Right cardiac atrium (tissue), 5 donors: ENCODE measurements at regions not wholly inside any gene's neighbourhood (a gene's known extent, or its start where the extent isn't known, plus 50 kb on each side); places are given as distances from the start of the nearest gene placed in this dataset.

Source experiments
- ATAC-seq, 2 donors: fragments of 200-7000 bp; cut with Tn5 transposase; one replicate each; pipeline versions ENCODE4 v1.8.0 to v1.9.1; 2020; ENCODE audit warnings: moderate library complexity in 2 of 2, mild to moderate bottlenecking in 1 of 2
- DNase-seq, 3 donors: peaks; one replicate each; pipeline ENCODE4 v3.0.0-alpha.2; 2020
- H3K27ac ChIP-seq: one replicate; pipeline ENCODE4 v1.5.1; 2013; ENCODE audit warnings: mild to moderate bottlenecking, low read length, control low read depth, moderate library complexity
- H3K27me3 ChIP-seq: one replicate; pipeline ENCODE4 v1.6.1; 2013; ENCODE audit not compliant: control insufficient read depth, insufficient read depth
- H3K4me1 ChIP-seq: one replicate; pipeline ENCODE4 v1.6.1; 2013; ENCODE audit warnings: low read length; ENCODE audit not compliant: control insufficient read depth, insufficient read depth
- H3K4me3 ChIP-seq: one replicate; pipeline ENCODE4 v1.5.1; 2013; ENCODE audit warnings: low read length, control low read depth
- H3K9me3 ChIP-seq: one replicate; pipeline ENCODE4 v1.6.1; 2013; ENCODE audit warnings: low read length; ENCODE audit not compliant: control insufficient read depth
- WGBS: extraction: QIAGEN DNeasy Blood & Tissue Kit; methylation state at CpG from one replicate; pipeline ENCODE4 v1.1.7; 2013; 5-methylcytosine and 5-hydroxymethylcytosine counted together
- intact Hi-C, 4 donors: fragments of 100-400 bp; cut with DNase I; formaldehyde crosslinking; loops; one replicate each; pipeline versions ENCODE4 v1.11.0 to v1.14.0; 2022 to 2023
- donor health status: healthy with polysubstance abuse.
- donor health status: DM: no; HTN: yes; CAD: no.
- donor health status: DM: no; HTN: no; CAD: no.
- donor health status: DM: no; HTN: yes; CAD: no; lungs with severe emphysema.
- donor health status: DM: yes; HTN: yes; CAD: no.

GRCh38 chr4:116073051-116073450 lies 959.6 kb upstream of the NDST4 start:
- Histone ChIP-seq H3K4me3 (no peak overlapping the region), H3K9me3 (no peaks in the 10 kb centered on the region), H3K27me3 (no peaks in the 10 kb centered on the region), H3K27ac (no peak overlapping the region), H3K4me1 (no peaks in the 10 kb centered on the region)
- ATAC-seq: no peak
- intact Hi-C loops: no loop called here
- no peak for DNase-seq
- WGBS: 81% methylated on average over 1 of the region's 1 CpG

- intact Hi-C loops: no loop called here
- H3K4me3 ChIP-seq: no peak overlapping the region
- DNase-seq: no peak
- H3K4me1 ChIP-seq: no peaks in the 10 kb centered on the region
- no peak for ATAC-seq
- H3K27me3 ChIP-seq: no peaks in the 10 kb centered on the region
- no peaks in the 10 kb centered on the region for H3K9me3 ChIP-seq
- H3K27ac ChIP-seq: no peak overlapping the region
Measured at GRCh38 chr4:116070283-116070682, 956.9 kb upstream of the NDST4 start.

- WGBS: 43% methylated on average over 5 of the region's 5 CpGs
- Histone ChIP-seq H3K4me1 (no peaks in the 10 kb centered on the region), H3K9me3 (no peaks in the 10 kb centered on the region), H3K27ac (no peak overlapping the region), H3K4me3 (no peak overlapping the region), H3K27me3 (no peaks in the 10 kb centered on the region)
- intact Hi-C loops: no loop called here
- ATAC-seq (no peak), DNase-seq (no peak)
Measured at GRCh38 chr4:116066711-116067245, 953.4 kb upstream of the NDST4 start.

GRCh38 chr4:116064331-116064730 lies 950.9 kb upstream of the NDST4 start:
- intact Hi-C loops: no loop called here
- Histone ChIP-seq H3K4me1 (no peaks in the 10 kb centered on the region), H3K9me3 (no peaks in the 10 kb centered on the region), H3K4me3 (no peak overlapping the region), H3K27ac (no peak overlapping the region), H3K27me3 (no peaks in the 10 kb centered on the region)
- ATAC-seq: no peak
- DNase-seq: no peak
- WGBS: 86% methylated on average over 2 of the region's 2 CpGs

GRCh38 chr4:116059361-116059760 lies 945.9 kb upstream of the NDST4 start:
- H3K4me3 ChIP-seq: no peak overlapping the region
- no peaks in the 10 kb centered on the region for H3K4me1 ChIP-seq
- no peaks in the 10 kb centered on the region for H3K27me3 ChIP-seq
- intact Hi-C loops: no loop called here
- no peak for DNase-seq
- H3K27ac ChIP-seq: no peak overlapping the region
- no peaks in the 10 kb centered on the region for H3K9me3 ChIP-seq
- no peak for ATAC-seq
- 44% methylated on average over 1 of the region's 1 CpG for WGBS

GRCh38 chr4:116058129-116058528 lies 944.7 kb upstream of the NDST4 start:
- DNase-seq (no peak), ATAC-seq (no peak)
- Histone ChIP-seq H3K27me3 (no peaks in the 10 kb centered on the region), H3K4me1 (no peaks in the 10 kb centered on the region), H3K4me3 (no peak overlapping the region), H3K9me3 (no peaks in the 10 kb centered on the region), H3K27ac (no peak overlapping the region)
- intact Hi-C loops: no loop called here
- 74% methylated on average over 1 of the region's 1 CpG for WGBS

- intact Hi-C loops: no loop called here
- DNase-seq (no peak), ATAC-seq (no peak)
- H3K4me3 ChIP-seq: no peak overlapping the region
- H3K4me1 ChIP-seq: no peaks in the 10 kb centered on the region
- H3K9me3 ChIP-seq: no peaks in the 10 kb centered on the region
- 56% methylated on average over 3 of the region's 3 CpGs for WGBS
- no peak overlapping the region for H3K27ac ChIP-seq
- H3K27me3 ChIP-seq: no peaks in the 10 kb centered on the region
Measured at GRCh38 chr4:116055857-116056827, 942.7 kb upstream of the NDST4 start.

- H3K27me3 ChIP-seq: no peaks in the 10 kb centered on the region
- no peak overlapping the region for H3K27ac ChIP-seq
- intact Hi-C loops: no loop called here
- DNase-seq (no peak), ATAC-seq (no peak)
- H3K4me1 ChIP-seq: no peaks in the 10 kb centered on the region
- WGBS: 44% methylated on average over 2 of the region's 2 CpGs
- H3K4me3 ChIP-seq: no peak overlapping the region
- no peaks in the 10 kb centered on the region for H3K9me3 ChIP-seq
Measured at GRCh38 chr4:116027311-116027710, 913.9 kb upstream of the NDST4 start.

- Histone ChIP-seq H3K9me3 (no peaks in the 10 kb centered on the region), H3K27me3 (no peaks in the 10 kb centered on the region), H3K4me1 (no peaks in the 10 kb centered on the region), H3K27ac (no peak overlapping the region), H3K4me3 (no peak overlapping the region)
- ATAC-seq (no peak), DNase-seq (no peak)
- intact Hi-C loops: no loop called here
- 35% methylated on average over 1 of the region's 1 CpG for WGBS
Measured at GRCh38 chr4:116024954-116025708, 911.7 kb upstream of the NDST4 start.

- Histone ChIP-seq H3K27ac (no peak overlapping the region), H3K27me3 (no peaks in the 10 kb centered on the region), H3K4me1 (no peaks in the 10 kb centered on the region), H3K4me3 (no peak overlapping the region), H3K9me3 (peaks cover under 1% of the 10 kb centered on the region)
- intact Hi-C loops: no loop called here
- no peak for ATAC-seq
- 94% methylated on average over 5 of the region's 5 CpGs for WGBS
- no peak for DNase-seq
Measured at GRCh38 chr4:116023049-116023448, 909.6 kb upstream of the NDST4 start.

- no peak for DNase-seq
- H3K27me3 ChIP-seq: no peaks in the 10 kb centered on the region
- no peak overlapping the region for H3K4me3 ChIP-seq
- H3K27ac ChIP-seq: no peak overlapping the region
- 84% methylated on average over 4 of the region's 4 CpGs for WGBS
- intact Hi-C loops: no loop called here
- no peak for ATAC-seq
- H3K4me1 ChIP-seq: no peaks in the 10 kb centered on the region
- H3K9me3 ChIP-seq: peaks cover 3% of the 10 kb centered on the region
Measured at GRCh38 chr4:116020141-116020722, 906.8 kb upstream of the NDST4 start.
